ENCODE measurements at regions not wholly inside any gene's neighbourhood (a gene's known extent, or its start where the extent isn't known, plus 50 kb on each side); places are given as distances from the start of the nearest gene placed in this dataset.

GRCh38 chr20:22504829-22505377 lies 79.5 kb downstream of the FOXA2 start:
- TF ChIP-seq CTCF (IDR thresholded peaks at IDR 0.05; ENCODE audit: low read depth, low read length) = no peak
- TF ChIP-seq MAX (IDR thresholded peaks at IDR 0.05; ENCODE audit: low read depth, low read length) = no peak
- TF ChIP-seq POLR2A (IDR thresholded peaks at IDR 0.05; ENCODE audit: extremely low read depth, insufficient read length) = no peak
- TF ChIP-seq MYC (IDR thresholded peaks at IDR 0.05; ENCODE audit: low read depth, low read length) = no peak

Measured in NB4 (cell line).